Medulla oblongata (tissue), 1 donor: ENCODE measurements at regions not wholly inside any gene's neighbourhood (a gene's known extent, or its start where the extent isn't known, plus 50 kb on each side); places are given as distances from the start of the nearest gene placed in this dataset.

Experiments
- DNase-seq: peaks from one replicate; pipeline ENCODE4 v3.0.0-alpha.2; 2015; ENCODE audit errors: extremely low spot score

DNA sequence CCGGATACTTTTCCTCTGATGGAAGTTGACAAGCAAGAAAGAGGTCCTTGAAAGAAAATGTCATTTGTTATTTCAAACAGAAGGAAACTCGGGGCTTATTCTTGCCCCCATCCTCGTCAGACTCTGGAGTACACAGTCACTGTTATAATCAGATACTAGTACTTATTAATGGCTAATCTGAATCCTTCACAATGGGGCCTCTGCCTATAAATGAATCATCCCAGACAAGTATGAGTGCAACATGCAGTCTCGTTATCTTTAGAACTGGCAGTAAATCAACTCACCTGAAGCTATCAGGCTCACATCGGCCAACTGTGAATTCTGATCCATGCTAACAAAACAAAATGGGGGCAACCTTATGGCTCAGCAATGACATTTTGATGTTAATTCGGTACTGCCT is 216.7 kb downstream of the GRIN2B start:
- DNase-seq = no peak

DNA sequence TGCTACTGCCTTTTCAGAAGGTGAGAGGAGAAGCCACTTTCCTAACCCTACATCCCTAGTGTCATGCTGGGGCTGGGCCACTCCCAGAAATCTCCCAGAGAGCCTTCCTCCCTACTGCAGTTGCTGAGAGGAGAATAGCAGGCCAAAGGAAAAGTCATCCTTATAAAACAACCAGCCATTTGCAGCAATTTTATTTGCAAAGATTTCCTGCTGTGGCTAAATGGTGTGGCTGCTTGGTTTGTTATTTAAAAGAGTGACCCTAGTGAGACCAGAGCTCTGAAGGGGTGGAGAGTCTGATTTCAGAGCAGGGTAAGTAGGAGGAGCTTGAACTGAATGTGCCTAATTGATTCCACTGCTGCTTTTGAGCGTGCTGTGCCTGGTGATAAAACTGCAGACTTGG is 232.0 kb downstream of the GRIN2B start:
- DNase-seq = no peak

DNA sequence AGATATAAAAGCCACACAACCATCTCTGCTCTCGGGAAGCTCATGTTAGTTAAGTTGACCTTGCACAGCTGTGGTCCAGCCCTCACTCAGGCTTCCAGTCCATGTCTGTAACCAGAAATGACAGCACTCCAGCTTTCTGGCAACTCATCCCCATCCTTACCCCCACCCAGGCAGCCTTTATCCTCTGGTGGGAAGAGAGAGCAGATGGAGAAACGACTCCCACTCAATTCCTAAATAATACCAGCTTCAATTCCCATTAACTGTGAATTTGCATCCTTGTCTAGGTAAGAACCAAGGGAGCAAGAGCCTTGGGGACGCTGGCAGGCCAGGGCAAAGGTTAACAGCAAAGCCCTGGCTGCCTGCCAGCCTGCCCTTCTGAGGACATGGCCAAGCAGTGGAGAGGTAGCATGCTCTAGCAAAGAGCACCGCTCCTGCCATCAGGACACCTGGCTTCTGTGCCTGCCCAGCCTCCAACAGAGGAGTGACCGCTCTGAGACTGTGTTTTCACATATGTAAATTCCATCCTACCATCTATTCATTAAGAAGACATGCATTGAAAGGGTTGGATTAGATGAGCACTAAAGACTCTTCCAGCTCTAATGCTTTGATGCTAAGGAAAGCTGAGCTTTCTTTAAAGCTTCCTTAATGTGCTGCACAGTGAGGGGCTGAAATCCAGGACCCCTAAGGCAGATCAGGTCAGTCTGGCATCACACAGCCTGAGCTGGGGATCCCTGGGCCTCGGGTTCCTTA is 236.1 kb downstream of the GRIN2B start:
- DNase-seq = no peak

DNA sequence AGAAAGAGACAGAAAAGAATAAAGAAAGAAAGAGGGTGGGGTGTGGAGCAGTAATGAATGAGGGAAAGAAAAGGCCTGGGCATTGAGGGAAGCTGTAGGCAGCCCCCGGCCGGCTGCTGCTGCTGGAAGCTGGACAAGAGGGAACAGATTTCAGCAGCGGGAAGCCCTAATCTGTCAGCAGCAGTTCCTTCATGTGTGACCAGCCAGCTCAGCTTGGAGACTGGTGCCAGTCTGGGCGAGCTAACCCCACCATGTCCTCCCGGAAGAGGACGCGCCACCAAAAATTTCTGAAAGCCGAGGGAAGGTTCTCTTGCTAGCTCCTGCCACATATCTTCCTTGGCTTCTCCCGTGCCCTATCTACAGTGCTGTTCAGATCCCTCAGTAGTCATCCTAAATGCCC is 236.8 kb downstream of the GRIN2B start:
- no peak for DNase-seq

DNA sequence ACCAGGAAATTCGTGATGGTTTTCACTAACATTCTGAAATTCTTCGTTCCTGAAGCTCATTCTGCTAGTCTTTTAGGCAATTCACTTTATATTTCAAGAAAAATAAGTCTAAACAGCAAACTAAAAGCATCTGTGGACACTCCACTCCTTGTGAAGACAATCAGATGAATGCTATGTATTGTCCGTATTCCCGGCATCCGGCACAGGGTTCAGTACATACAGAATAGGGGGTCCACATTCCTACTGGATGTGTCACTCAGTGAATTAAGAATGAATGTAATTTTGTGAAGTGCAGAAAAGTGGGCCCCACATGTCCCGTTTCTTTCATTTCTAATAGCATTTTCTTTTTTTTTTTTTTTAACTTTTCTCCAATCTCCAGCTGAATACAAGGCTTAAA is 241.3 kb downstream of the GRIN2B start:
- DNase-seq = no peak

DNA sequence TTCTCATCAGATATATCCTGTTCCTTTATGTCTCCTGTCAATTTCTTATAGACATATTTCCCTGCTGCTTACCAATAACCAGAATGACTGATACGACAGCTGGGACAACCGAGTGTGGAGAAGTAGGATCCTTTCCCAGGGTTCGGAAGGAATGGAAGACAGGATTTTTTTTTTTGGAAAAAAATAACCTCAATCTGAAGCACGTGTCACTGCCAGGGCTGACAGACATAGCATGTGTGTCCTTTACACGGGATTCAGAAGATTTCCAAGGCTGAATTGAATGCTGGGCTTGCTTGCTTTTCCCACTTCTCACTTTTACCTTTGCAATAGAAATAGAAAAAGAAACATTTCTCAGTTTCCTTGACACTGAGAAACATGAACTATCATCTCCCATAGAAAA is 245.7 kb downstream of the GRIN2B start:
- no peak for DNase-seq

DNA sequence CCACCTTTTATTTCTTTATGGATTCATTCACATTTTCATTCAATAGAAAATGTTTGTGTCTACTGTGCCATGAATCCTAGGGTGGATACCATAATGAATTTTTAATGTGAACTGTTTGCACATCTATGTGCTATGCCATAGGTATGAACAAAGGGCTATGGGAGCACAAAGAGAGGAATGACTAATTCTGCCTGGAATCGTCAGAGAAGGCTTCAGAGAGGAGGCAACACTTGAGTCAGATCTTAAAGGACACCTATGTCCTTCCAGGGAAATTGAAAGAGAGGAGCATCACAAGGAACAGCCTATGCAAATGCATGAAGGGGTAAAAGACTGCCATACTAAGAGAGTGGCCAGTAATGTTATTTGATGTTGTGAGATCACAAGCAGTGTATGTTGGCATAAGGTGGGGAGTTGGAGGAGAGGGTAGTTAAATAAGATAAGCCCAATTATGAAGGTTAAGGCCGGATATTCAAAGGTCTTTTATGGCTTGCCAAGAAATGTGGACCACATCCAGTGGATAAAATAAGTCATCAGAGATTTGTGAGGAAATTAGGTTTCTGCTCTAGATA is 246.7 kb downstream of the GRIN2B start:
- no peak for DNase-seq

DNA sequence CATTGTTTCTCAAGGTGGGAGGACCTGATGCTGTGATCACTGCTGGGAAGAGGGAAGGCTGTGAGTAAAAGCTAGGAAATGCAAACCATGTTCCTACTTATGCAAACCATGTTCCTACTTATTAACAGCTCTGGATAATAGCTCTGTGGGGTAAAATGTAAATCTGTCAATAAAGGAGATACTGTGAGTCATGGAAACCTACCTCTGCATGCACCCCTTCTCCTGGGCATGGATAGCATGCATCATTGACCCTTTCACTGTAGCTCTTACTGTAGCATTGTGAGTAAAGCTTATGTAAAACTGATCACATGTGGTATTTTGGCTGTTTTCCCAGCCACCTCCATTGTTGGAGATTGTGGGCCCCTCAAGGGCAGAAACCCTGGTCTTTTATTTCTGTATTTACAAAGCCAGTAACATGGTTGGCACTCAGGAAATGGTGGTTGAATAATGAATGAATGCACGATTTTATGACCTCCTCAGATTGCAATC is 253.7 kb downstream of the GRIN2B start:
- DNase-seq = no peak

DNA sequence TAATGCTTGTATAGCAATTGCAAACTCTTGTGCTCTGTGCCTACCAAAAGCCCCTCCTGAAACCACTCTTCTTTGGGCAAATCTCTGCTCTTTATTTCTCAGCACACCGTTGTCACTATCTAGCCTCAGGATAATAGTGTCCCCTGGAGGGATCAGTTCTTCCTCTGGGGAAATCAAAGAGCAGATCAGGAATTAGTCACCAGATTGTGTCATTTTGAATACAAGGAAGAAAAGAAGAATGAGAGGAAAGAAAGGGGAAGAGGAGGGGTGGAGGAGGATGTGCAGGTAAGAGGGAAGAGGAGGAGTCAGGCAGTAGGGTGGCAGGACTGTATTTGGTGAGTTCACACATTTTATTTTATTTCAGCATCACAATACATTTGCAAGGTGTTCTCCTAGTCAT is 256.4 kb downstream of the GRIN2B start:
- no peak for DNase-seq

DNA sequence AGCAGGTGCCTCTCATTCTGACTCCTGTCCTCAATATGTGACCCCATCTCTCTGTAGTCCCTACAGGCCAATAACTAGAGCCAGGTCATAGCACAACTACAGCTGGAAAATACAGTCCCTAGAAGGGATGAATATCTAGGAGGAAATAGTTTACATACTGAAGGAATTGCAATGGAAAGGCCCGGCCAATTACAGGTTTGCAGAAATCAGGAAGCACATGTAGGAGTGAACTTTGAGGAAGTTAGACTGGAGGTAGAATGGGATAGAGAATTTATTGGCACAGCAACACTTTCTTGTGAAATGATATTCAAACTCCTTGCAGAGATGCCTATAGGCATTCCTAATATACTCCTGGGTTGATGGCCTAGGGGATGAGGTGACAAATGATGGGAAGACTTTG is 257.3 kb downstream of the GRIN2B start:
- DNase-seq = no peak

DNA sequence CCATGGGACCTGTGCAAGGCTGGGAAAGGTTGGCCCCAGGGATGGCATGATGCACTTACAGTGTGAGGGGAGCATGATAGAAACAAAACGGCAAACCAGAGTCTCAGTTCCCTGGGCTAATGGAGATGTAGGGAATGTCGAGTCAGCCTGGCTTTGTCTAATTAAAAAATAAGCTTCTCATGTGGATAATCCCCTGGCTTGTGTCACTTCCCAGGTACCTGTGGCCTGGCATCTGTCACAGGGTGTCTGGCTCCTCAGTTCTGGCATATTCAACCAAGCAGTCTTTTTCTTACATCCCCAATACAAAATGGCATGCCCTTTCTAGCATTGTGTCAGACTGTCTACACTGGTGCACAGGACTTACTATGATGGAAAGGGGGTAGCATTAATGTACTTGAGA is 261.4 kb downstream of the GRIN2B start:
- DNase-seq = no peak

DNA sequence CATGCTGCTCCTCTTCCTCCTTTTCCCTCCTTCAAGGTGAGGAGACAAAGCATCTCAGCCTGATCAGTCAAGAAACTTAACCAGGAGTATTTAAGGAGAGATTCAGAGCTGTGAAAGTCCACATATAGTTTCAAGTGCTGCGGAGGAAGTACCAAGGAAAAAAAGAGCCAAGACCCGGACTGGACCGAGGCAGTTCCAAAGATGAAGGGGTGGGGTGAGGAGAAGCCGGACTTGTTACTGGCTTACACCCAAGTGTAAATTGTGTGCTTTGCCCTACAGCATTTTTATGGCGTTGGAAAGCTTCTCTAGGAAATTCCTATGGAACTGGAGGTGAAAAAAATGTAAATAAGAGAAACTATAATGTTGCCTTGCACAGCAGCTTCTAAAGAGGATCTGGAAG is 263.1 kb downstream of the GRIN2B start:
- DNase-seq = no peak

DNA sequence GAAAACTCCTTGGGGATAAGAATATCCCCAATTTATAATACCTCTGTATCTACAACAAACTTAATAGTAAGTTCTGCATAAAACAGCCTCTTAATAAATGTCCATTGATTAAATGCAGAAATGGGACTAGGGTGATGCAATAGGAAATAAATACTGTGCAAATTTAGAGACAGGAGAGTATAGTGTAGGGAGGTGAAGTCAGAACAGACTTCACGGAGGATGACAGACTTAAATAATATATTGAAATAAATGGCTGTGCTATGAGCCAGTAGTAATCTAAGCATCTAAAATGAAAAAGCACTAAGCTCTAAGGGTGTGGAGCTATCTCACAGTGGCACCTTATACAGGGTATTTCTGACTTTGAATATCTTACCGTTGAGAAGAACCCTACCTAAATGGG is 265.3 kb downstream of the GRIN2B start:
- no peak for DNase-seq

DNA sequence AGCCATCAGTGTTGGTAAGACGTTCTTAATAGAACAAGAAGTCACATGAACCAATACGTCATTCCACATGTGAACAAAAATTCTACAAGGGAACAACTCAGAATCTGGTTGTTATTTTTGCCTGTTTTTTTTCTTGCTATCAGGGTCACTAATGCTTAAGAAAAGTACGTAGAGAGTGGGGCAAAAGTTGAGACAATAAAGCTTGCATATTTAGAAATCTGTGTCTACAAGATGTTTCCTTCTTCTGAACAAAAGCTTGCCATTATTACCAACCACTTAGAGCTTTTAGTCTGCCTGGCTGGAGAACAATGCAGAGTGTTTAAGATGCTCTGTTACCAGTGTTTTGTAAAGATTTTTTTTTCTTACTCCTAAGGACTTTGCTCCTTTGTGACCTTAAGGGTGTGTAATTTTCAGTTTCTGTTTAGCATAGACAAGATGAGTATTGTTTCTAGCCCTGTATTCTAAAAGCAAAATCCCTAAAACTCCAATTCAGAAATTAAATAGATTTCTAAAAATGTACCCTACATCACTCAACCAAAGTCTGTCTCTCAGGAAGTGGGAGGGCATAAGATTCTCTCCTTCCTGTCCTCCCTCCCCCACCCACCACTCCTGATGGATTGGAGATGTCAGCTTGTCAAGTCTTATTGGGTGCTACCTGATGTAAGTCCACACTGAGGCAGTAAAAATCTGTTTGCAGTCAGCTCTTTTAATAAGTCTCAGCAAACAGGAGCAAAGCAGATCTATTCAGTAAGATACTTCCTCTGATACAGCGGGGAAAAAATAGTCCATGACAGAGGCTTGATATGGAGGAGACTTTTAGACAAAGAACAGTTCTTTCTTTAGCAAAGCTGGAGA is 267.6 kb downstream of the GRIN2B start:
- no peak for DNase-seq

DNA sequence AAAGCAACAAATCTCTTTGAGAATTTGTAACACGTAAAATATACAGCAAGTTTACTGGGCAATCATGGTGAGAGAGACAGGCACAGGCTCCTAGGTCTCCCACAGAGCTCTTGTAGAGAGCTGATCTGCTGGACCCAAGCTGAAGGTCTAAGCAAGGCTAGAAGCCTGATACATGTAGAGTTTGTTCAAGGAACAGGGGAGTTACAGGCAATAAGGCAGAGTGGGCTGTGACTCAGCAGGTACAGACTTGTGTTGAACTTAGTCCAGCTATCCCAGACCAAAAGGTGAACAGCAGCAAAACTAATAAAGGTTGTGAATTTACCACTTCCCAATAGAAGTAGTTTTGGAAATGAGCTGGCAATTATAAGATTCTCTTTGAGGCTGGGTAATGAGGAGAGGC is 273.6 kb downstream of the GRIN2B start:
- DNase-seq = no peak

DNA sequence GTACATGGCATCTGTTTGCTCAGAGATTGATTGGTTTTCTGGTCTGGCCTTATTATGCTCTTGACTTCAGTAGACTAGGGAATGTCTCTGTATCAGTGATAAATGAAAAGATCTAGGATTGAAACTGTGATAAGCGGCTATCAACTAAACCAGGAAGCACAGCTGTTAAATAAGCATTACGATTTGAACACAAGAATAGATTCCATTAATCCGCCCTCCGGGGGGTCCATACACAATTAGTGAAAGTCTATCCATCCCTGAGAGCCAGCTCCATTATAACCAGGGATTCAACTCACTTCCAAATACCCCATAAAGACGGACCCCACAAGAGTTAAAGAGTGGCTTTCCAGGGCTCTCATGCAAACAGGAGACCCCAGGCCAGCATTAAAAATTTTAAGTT is 279.0 kb downstream of the GRIN2B start:
- DNase-seq = no peak

DNA sequence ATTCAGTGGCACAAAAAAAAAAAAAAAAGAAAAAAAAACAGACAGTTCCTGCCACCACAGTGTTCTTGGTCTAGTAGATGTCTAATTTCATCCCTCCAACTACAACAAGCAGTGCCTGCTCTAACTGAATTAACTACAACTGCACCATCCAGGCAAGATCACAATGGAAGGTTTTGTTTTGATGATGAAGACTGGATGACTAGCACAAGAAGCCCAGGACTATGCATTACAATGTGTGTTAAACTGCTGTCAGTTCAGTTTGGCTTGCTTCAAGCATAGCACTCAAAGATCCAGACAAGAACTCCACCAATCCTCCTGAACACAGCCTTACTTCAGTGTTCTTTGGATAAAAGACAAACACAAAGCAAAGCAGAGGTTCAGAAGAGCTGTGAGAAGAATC is 279.9 kb downstream of the GRIN2B start:
- no peak for DNase-seq

DNA sequence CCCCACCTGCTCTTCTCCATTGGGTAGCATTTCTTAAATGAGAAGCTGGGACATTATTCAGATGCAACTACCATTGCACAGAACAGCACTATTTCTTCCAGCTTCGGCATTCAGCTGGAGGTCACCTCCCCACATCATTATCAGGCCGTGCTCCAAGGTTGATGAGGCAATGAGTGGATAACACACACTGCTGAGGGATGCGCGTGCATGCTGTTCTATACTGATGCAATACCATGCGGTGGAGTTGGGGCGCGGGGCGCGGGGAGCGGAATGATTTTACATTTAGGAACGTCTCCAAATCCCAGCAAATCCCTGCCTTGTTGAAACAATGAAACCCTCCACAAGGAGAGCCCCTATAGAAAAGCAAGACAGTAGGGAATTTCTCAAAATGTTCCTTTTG is 283.4 kb downstream of the GRIN2B start:
- no peak for DNase-seq

DNA sequence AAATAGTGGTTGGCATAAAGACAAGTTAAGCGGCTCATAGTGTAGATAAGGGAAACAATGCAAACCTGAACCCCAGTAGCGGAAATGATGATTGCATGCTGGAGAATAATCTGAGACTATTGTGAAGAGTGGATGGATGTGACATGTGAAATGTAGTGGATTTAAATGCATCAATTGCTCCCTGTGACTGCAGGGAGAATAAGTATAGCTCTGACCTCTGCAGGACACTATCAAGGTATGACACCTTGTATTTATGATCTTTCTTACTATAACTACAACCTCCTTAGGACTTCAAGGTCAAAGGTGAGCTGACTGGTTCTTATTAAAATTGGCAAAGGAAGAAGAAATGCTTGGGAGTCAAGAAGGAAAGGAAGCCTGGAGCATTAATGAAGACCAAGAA is 285.6 kb downstream of the GRIN2B start:
- no peak for DNase-seq

DNA sequence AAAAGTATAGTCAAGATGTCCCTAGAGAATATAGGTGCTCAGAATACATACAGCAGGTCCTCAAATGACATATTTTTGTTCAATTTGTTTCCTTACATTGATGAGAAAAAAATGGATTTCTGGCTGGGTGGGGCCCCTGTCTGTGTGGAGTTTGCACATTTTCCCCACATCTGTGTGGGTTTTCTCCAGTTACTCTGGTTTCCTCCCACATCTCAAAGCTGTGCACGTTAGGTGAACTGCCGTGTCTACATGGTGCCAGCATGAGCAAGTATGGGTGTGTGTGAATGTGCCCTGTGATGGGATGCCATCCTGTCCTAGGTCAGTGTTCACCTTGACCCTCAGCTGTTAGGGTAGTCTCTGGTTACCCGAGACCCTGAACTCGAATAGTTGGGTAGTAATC is 289.1 kb downstream of the GRIN2B start:
- no peak for DNase-seq

DNA sequence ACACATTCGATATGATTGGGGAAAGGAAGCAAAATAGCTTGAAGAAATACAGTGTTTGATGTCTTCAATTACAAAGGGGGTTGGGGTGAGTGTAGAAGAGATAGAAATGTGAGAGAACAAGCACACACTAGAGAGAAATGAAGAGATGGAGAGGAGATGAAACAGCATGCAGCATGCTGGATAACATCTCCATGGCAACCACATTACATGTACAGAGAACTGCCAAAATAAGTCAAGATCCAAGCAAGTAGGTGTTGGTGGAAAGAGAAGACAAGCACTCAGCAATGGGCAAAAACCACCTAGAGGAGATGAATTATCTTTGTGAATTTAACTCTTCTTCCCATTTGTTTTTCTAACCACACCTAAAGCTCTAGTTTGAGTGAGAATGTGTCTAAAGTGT is 289.8 kb downstream of the GRIN2B start:
- DNase-seq = no peak

DNA sequence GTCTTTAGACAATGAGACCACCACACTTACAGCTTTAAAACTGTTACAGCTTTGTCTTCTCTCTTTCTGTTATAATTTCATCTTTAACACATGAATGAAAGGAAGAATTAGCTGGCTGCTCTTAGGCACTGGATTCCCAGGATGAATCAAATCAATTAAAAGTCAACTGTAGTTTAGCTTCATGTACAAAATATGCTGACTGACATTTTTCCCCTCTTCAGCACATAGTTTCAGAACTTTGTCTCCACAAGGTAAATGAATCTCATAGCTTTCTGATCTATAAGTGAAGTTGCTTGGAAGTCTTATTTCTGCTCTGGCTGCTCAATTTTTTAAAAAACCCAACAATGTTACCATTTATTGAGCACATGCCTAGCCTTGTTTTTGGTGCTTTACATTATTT is 293.8 kb downstream of the GRIN2B start:
- no peak for DNase-seq

DNA sequence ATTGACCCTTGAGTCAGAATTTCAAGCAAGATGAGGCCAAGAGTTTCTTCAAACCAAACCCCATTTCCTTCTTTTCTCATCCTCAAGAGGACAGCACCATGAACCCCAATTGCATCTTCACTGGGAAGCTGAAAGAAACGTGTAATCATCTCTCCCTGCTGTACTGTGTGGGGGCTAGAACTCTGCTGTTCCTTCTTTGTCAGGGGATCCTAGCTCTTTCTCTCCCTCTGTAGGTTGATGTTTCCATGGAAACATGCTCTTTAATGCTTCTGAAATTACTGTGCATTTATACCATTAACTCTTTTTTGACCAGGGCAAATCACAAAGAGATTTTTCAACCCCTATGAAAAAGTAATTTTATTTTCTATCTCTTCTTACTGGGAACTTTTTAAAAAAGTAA is 295.1 kb downstream of the GRIN2B start:
- no peak for DNase-seq
